ENCODE measurements at regions not wholly inside any gene's neighbourhood (a gene's known extent, or its start where the extent isn't known, plus 50 kb on each side); places are given as distances from the start of the nearest gene placed in this dataset.

DNA sequence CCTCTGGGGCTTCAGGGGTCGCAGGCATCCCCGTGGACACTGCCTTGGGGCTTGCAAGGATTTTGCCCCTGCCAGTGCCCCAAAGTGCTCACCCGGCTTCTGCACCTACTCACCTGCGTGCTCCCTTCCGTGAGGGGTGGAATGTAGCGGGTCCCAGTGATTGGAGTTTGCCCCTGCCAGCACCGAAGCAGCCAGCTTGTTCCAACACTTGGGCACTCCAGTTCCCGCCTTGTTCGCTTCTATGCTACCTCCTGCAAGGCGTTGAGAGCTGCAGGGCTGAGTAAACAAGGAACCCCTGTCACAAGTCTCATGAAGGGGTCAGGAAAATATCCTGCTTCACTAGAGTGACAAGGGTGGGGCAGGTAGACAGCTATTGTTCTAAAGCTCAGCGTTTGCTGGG is 631.5 kb downstream of the EPHA4 start:
- intact Hi-C loops (cut with DNase I), result no loop called here
- DNase-seq (ENCODE audit: low spot score), result no peak
- ATAC-seq, result no peak

DNA sequence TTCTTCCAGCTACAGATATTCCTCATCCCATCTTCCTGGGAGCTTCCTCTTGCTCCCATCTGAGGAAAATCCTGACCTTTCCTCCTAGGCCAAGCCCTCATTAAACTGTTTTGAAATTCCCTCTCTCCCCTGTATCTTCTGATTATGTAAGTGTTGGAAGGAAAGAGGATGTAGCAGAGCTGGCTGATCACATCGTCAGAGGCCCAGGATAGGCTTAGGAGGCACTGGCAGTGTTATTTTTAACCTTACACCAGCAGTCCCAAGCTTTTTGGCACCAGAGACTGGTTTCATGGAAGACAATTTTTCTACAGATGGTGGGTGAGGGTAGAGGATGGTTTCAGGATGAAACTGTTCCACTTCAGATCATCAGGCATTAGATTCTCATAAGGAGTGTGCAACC is 630.4 kb downstream of the EPHA4 start:
- intact Hi-C loops (cut with DNase I), result no loop called here
- ATAC-seq (no peak), DNase-seq (ENCODE audit: low spot score) (no peak)

DNA sequence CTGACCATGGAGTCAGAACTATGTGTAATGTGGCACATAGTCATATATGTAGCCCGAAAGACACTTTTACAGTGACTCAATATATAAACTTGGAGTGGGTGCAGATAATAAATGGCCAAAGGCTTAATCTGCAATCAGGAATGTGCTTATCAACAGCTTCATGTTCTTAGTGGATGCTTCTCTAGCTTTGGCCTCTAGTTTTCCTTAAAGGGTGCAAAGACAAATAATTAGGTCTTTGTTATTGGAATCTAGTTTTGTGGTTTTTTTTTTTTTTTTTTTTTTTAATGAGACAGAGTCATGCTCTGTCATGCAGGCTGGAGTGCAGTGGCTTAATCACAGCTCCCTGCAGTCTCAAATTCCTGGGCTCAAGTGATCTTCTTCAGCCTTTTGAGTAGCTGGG is 625.6 kb downstream of the EPHA4 start:
- intact Hi-C loops (cut with DNase I), result no loop called here
- no peak for ATAC-seq

DNA sequence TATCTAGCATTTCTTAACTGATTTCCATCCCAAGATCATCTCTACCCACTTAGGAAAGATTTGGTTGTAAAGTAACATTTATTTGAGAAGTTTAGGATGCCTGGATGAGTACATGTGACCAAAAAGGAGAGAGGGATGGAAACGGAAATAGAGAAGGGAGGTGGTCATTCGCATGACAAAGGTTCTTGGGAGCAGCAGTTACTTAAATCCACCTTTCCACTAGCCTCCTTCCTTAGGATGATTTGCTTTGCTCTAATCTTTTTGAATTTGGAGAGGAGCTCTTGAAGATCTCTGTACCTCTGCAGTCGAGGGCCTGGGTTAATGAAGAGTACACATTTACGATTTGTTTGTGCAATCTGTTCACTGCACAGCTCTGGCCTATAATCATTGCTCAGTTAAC is 623.5 kb downstream of the EPHA4 start:
- intact Hi-C loops (cut with DNase I), result no loop called here
- DNase-seq (ENCODE audit: low spot score) (no peak), ATAC-seq (no peak)

More for the DNA sequence above, 625.6 kb downstream of the EPHA4 start:
- no peak for DNase-seq (ENCODE audit: low spot score)

DNA sequence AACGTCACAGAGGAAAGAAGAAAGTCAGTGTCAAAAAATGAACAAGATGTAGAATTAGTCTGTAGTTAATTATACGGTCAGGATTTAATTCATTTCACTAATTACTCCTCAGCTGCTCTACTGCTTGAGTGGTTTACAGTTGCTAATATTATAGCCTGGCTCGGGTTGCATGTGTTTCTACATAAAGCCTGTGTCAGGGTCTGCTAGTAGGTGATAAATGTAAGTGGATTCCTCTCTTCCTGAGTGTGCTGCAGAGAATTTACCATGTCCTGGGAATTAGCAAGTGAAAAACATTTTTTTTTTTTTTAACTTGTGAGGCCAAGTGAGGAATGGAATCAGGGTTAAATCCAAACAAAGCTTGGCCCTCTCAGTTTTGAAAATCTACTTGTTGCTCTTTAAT is 622.6 kb downstream of the EPHA4 start:
- intact Hi-C loops (cut with DNase I), result no loop called here
- DNase-seq (ENCODE audit: low spot score), result no peak

DNA sequence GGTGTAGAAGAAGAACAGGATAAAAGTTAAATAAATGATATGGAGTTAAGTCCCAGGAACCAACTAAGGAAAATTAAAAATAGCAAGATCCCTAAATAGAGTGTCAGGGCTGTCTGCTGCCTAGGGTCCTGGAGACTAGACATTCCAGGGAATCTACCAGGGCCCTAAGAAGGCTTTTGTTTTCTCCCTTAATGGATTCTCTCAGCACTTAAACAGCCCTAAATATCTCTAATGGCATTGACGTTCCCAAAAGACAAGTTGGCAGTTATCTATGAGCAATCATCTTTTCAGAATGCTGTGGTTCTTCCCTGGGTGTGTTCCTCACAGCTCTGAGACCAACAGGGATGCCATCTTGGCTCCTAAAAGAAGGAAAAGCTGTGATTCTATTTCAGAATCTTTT is 616.3 kb downstream of the EPHA4 start:
- ATAC-seq (no peak), DNase-seq (ENCODE audit: low spot score) (no peak)
- intact Hi-C loops (cut with DNase I), result no loop called here

More for the DNA sequence above, 622.6 kb downstream of the EPHA4 start:
- no peak for ATAC-seq

DNA sequence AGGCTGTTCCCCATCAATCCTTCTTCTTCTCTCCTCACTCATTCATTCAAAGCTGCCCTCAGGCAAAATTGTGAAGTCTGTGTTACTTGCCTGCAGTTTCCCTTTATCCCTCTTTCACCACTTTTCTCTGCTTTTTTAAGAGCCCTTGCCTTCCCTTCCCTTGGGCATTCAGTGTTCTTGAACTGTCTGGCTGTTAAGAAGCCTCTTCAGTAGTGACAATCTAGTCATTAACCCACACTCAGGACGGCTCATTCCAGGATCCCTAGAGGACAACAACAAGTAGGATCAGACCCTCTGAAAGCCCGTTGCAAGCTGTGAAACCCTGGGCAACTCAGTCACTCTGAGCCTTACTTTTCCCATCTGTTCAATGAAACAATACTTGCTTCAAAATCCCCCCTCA is 615.7 kb downstream of the EPHA4 start:
- DNase-seq (ENCODE audit: low spot score) (no peak), ATAC-seq (no peak)
- intact Hi-C loops (cut with DNase I), result no loop called here

DNA sequence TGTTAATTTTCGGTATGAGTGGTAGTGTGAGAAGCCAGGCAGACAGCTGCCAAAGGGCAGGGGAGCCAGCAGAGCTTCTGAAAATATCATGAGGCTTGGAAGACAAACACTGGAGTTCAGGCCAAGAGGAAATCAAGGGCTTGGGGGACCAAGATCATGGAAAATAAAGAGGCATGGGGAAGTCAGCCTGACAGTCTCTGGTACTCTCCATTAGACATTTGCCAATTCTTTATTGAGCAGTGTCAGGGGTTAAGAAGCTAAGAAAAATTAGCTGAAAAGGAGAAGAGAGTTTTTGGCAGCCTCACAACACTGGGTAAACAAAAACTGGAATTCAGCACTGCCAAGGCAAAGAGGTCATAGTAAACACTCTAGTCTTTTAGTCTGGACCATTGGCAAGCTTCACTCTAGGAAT is 612.7 kb downstream of the EPHA4 start:
- intact Hi-C loops (cut with DNase I), result no loop called here
- DNase-seq (ENCODE audit: low spot score) (no peak), ATAC-seq (peak; percentile 84)

DNA sequence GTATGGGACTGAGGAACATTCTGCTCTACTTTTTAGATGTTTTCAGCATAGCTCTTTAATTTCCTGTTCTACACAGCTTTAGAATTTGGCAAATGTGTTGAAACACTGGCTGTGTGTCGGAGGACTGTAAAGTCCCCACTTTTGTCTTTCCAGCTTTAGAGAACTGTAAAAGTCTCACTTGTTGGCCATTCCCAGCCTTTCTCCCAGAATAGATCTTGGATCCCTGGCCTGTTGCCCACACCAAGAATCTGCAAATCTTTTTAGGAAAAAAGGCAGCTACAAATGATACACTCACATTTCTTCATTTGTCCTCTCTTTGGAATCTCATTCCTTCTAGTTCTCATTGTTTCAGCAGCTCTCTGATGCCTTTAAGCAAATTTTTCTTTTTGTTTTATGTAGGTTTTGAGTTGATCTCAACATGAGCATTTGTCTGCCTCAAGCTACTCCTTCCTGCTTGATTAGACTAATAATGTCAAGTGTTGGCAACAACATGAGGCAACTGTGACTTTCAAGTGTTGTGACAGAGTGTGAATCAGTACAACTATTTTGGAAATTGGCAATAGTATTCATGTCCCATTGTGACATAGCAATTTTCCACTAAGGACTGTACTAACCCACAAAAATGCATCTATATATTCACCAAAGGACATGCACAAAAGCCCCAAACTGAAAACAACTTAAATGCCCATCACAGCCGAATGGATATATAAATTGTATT is 610.8 kb downstream of the EPHA4 start:
- DNase-seq (ENCODE audit: low spot score) (no peak), ATAC-seq (no peak)
- intact Hi-C loops (cut with DNase I), result no loop called here

DNA sequence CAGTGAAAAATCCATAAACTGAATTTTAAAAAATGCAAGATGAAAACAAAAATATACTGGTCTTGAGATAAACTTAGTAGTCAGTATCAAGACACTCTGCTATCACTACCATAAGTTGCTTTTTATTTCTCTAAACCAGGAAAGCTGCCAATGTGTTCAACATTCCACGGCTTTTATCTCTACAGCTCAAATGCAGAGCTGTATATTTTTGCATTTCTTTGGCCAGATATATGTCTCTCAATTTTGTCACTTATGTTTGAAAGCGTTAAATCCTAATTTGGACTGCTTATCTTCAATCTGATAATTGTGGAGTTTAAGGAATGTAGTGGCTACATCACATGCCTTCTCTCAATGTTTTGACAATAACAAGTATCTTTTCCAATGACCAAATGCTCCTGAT is 609.5 kb downstream of the EPHA4 start:
- DNase-seq (ENCODE audit: low spot score) (no peak), ATAC-seq (no peak)
- intact Hi-C loops (cut with DNase I), result no loop called here

DNA sequence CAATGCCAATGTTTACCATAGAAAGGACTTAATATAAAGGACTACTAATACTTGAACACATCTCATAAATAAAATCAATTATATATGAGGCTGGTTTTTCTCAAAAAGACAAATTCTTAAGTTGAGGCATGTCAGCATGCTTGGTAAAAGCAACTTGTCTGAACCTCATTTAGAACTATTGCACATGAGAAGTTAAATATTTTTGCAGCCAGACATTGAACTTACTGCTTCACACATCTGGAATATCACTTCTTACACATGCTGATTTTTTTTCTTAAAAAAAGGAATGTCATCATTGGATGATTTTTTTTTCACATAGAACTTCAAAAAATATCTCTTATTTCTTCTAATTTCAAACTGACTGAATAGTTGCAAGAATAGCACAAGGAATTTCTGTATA is 609.0 kb downstream of the EPHA4 start:
- DNase-seq (ENCODE audit: low spot score), result no peak
- no peak for ATAC-seq
- intact Hi-C loops (cut with DNase I), result no loop called here

DNA sequence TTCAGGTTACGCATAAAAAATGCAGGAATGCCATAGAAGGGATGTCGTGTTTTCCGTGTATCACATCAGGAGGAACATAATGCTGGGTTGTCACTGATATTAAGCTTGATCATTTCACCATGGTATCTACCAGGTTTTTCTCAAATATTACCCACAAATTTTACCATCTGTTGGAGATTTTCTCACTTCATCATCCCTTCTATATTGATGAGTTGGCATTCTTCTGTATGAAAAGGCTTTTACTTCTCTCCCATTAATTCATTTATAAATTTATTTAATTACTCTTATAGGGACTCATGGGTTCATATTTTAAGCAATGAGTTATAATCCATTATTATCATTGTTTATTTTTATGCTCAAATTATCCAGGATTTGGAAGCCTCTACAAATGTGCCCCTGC is 608.2 kb downstream of the EPHA4 start:
- intact Hi-C loops (cut with DNase I), result no loop called here
- DNase-seq (ENCODE audit: low spot score) (no peak), ATAC-seq (no peak)

DNA sequence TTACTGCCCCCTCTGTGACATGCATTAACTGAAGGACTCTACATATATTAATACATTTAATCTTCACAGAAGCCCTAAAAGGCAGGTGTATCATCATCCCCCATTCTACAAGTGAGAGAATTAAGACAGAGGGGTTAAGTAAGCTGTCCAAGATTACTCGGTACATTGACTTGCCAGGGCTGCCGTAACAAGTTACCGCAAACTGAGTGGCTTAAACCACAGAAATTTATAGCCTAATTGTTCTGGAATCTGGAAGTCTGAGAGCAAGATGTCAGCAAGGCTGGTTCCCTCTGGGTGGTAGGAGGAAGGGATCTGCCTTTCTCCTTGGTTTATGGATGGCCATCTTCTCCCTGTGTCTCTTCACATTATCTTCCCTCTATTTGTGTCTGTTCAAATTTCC is 605.5 kb downstream of the EPHA4 start:
- DNase-seq (ENCODE audit: low spot score) (no peak), ATAC-seq (no peak)
- intact Hi-C loops (cut with DNase I), result no loop called here

DNA sequence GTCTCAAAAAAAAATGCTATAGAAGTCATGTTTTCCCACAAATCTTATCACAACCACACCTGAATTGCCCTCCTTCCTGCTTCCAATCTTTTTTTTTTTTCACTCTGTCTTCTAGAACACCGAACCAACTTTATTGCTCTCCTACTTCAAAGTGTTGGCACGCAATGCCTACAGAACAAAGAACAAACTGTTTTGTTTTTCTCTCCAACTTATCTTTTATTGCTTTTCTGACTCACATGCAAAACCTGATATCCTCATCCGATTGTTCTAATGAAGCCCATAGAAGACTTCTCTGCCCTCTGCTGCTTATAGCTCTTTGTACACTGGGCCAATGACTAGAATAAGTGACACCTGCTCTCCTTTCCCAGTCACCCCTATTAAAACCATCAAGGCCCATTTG is 602.8 kb downstream of the EPHA4 start:
- ATAC-seq, result no peak
- intact Hi-C loops (cut with DNase I), result no loop called here
- no peak for DNase-seq (ENCODE audit: low spot score)

DNA sequence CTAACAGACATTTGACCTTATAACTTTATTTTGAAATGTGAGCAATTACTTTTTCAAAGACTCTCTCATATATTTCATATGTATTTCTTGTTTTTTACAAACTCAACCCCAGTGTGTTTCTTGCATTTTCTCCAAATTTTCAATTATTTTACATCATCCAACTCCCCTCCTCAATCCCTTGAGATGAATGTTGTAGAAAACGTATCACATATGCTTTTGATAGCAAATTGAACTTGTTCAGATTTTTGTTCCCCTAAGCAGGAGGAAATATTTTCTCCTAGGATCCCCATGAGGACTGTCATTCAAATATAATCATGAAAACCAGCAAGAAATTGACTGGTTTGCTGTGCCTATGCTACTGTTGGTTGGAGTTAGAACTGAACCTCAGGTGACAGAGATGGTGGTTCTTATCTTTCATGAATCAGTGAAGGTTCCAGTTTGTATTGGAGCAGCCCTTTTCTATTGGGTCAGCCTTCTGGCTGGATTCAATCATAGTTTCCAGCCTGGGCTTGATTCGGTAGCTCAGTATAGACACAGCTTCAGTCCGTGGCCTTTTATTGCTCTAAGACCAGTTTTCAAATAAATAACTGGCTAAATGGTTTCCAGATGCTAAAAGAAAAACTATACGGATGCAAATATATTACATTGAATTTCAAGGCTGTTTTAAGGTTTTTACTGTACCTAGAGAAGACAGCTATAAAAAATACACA is 591.0 kb downstream of the EPHA4 start:
- intact Hi-C loops (cut with DNase I), result no loop called here
- DNase-seq (ENCODE audit: low spot score), result no peak
- no peak for ATAC-seq

DNA sequence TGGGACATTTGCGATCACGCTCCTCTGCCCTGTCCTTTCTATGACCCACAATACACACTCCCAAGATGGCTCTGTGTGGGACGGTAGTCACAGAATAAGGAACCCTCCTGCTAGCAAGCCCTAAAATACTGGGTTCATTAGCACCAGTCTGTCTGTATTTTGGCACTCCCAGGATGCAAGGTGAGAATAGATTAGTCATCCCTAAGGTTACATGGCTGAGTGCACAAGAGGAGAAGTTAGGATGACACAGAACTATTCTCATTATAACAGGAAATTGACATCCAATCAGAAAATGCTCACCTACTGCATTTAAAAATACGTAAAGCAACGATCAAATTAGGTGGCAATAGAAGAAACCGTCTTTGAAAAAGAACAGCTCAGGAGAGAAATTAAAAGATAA is 590.2 kb downstream of the EPHA4 start:
- ATAC-seq (no peak), DNase-seq (ENCODE audit: low spot score) (no peak)
- intact Hi-C loops (cut with DNase I), result no loop called here

DNA sequence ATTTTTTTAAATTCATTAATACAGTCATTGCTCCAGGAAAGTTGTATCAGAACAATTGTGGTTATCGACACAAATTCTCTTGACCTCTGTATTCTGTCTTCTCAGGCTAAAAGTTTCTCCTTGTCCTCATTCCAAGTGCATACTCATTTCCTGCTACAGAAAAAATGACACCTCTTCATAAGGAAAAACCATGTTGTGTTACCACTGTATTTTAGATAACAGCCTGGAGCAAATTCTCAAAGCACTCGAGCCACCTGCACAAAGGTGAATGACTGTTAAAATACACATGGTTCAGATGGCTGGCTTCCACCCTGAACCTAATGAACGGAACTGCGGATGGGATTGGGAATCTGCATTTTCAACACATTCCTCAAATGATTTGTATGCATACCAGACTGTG is 586.5 kb downstream of the EPHA4 start:
- DNase-seq (ENCODE audit: low spot score), result no peak
- intact Hi-C loops (cut with DNase I), result no loop called here
- ATAC-seq, result no peak

DNA sequence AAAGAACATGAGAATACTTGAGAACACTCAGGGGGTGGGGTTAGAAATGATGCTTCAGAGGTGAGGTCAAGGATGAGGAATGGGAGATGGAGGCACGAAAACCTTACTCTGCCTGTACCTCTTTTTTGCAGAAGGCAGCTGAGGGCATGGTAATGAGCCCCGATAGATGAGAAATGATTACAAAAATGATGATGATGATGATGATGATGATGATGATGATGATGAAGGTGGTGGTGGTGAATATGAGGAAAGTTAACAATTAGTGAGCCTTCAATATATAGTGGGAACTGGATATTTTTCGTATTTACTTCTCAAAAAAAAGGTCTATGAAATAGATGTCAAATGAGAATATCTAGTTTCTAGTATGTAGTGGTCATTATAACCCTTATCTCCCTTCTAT is 584.3 kb downstream of the EPHA4 start:
- ATAC-seq (no peak), DNase-seq (ENCODE audit: low spot score) (no peak)
- intact Hi-C loops (cut with DNase I), result no loop called here

DNA sequence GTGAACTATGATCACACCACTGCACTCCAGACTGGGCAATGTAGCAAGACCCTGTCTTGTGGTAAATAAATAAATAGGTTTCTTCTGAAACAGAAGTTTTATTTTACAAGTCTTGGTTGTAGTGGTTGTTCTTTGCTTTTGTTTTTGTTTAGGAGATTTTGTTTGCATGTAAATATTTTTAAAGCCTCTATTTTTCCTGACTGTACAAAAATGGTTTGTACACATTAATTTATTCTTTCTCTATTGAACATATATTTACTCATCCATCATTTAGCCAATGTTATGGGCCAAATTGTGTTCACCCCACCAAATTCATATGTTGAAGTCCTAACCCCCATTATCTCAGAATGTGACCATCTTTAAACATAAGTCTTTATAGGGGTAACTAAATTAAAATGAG is 580.1 kb downstream of the EPHA4 start:
- intact Hi-C loops (cut with DNase I), result no loop called here
- DNase-seq (ENCODE audit: low spot score) (no peak), ATAC-seq (no peak)

DNA sequence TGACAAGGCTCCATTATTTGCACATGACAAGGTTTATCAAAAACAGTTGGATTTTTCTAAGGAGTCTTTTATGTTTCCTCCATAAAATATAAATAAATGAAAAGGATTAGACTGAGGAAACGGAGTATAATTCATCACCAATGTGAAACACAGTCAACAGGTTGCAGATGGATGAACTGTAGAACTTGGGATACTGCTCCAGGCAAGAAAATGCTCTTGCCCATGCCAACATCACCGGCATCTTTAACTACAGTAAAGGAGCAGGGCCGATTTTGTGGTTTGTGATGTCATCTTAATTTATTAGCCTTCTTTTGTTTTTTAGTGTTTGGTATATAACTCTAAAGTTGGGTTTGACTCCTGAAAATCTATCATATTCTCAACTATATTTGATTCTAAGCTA is 577.3 kb downstream of the EPHA4 start:
- intact Hi-C loops (cut with DNase I), result no loop called here
- ATAC-seq (no peak), DNase-seq (ENCODE audit: low spot score) (no peak)

DNA sequence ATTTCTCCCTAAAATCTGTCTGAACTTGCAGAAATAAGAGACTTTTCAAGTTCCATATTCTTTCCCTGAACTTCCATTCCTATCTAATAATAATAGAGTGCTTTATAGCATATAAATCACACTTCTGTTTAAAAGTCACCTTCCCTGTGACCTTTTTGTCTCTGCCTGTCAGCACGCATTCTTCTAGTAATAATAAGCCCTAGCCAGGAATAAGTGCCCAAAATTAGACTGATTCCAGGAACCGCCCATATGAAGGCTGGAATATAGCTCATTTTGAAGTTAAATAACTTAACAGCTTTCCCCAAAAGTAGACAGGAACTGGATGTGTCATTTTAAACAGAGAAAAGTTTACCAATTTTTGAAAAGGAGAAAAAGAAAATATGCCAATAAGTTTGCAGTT is 576.5 kb downstream of the EPHA4 start:
- ATAC-seq (no peak), DNase-seq (ENCODE audit: low spot score) (no peak)
- intact Hi-C loops (cut with DNase I), result no loop called here
